HG03045 (cell line): ENCODE measurements at regions not wholly inside any gene's neighbourhood (a gene's known extent, or its start where the extent isn't known, plus 50 kb on each side); places are given as distances from the start of the nearest gene placed in this dataset.
"Not testable (repeated sequence)": the region's sequence is repeated elsewhere in the genome, so short reads cannot be mapped to it uniquely, and the experiment has no call there.

Source experiments
- ATAC-seq: cut with Tn5 transposase; IDR thresholded peaks from one replicate; pipeline ENCODE4 v1.9.1; 2021; ENCODE audit warnings: mild to moderate bottlenecking, moderate library complexity; ENCODE audit not compliant: unreplicated experiment

DNA sequence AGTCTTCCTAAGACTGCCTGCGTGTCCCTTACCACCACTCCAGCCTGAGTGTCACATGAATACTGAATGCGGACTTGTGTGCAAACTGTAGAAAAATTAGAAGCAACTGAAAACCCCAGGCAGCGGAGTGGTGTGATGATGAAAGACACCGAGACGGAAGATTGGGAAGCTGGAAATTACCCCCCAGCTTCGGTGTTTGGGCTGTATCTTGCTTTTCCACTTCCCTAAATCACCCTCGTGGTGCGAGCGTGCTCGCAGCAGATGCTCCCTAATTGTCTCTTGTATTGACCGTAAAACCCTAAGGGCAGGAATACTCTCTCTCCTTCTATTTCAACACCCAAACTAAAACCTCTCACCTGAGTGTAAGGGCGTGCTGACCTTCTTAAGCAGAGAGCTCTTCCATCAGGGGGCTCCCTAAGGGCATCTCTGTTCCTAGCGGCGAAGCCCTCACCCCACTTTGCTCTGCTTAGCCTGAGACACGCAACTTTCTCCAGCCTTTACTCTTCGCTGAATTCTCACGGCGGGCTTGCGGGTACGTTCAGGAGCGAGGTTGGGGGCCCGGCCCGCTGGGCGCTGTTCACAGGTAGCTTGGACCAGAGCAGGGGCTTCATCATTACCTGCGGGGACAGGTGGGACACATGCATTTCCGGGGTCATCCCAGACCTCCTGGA is 62.4 kb downstream of the CRYBB2 start:
- ATAC-seq, result no peak

DNA sequence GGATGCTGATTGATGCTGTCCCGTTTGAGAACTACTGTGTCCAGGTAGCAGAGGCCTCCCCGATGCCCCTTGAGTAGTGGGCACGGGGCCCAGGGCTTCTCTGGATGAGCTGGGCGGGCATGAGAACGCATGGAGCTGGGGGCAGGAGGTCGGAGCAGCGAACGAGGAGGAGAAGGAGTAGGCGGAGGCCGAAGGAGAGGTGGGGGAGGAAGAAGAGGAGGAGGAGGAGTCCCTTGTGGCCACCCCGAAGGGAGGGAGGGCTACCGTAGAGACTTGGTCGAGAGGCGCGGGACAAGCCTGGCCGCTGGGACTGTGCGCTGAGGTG is 62.9 kb downstream of the CRYBB2 start:
- ATAC-seq, result no peak

DNA sequence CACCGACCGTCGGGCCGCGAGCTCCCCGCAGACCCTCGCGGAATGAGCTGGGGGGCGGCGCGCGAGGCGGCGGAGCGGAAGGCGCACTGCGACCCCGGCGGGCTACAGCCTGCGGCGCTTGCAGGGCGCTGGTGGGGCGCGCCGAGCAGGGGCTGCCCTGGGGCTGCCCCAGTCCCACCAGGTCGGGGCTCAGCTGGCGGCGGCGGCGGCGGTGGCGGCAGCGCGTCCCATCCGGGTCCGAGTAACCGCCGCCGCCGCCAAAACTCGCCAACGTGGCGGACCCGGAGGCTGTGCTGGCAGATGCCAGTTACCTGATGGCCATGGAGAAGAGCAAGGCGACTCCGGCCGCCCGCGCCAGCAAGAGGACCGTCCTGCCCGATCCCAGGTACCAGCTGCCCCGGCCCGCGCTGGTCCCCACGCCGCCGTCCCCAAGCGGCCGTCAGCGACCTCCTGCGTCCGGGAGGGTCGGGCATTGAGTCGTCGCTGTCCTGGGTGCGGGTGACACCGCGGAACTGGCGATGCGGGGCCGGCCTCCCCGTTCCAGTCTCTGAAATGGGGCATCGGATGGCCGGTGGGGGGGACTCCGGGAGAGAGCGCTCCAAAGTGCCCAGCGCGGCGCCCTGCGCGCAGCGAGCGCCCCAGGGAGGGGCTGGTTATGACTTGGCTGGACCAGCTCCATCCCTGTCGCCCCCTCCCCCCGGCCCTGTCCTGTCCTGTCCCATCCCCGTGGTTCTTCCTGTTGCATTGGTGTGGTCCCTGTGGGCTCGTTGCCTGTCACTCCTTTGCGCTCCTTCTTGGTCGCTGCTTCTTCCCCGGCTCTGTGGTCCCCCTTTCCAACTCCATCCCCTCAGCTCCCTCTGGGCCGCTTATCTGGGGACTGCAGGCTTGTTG is 63.5 kb downstream of the CRYBB2 start:
- ATAC-seq, result no peak

DNA sequence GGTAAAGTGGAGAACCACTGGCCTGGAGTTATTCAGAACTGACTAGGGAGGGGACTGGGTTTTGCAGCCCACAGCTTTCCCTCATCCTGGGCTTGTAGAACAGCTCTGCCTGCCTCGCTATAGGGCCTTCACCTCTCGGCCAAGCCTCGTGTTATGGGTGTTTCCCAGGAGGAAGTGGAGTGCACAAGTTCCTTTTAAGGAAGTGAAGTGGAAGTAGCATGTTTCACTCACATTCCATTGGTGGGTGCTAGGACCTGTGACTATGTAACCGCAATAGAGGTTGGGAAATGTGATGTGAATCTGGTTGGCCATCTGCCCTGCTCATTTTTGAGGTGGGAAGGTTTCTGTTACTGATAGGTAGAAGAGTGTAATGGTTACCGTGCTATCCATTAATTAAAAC is 69.0 kb downstream of the CRYBB2 start:
- not testable (repeated sequence) for ATAC-seq

DNA sequence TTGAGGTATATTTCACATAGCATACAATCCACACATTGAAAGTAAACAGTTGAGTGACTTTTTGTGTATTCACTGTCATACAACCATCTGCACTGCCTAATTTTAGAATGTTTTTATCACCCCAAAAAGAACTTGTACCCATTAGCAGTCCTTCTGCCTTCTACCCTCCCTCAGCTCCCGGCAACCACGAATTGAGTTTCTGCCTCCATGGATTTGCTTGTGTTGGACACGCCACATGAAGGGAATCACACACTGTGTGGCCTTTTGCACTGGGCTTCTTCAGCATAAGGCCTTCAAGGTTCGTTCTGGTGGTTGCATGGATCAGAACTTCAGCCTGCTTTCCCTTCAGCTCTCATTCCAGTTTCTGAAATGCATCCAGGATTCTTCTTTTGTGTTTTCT is 82.5 kb downstream of the CRYBB2 start:
- not testable (repeated sequence) for ATAC-seq

DNA sequence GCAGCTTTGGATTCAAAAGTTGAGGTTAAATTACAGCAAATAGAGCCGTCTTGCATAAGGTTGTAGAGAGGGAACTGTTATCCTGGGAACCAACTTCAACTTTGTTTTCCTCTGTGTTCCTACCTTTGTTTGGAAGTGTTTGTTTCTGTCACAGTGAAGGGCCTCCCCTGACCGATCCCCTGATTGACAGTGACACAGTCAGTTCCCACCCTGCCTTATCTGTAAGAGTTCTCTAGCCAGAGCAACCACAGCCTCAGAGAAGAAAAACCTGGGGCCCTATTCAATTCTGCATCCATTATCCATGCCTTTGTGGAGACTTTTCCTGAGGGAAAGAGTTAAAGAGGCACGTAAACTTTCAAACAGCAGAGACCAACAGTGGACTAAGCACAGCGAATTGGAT is 90.1 kb downstream of the CRYBB2 start:
- not testable (repeated sequence) for ATAC-seq

DNA sequence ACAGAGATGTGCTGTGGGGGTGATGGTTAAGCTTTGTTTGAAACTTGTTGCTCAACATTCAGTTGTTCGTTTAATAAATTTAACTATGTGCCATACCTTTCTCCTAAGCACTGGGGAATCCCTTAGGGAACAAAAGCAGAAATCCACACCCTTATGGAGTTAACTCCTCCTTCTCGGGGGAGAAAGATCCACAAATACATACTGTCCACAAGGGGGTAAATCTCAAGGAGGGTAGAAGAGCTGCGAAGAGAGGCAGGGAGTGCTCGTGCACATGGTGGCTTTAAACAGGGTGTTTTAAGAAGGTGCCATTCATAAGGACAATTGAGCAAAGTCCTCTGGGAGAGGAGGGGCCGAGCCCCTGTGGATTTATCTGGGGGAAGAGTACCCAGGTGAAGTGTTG is 92.5 kb downstream of the CRYBB2 start:
- not testable (repeated sequence) for ATAC-seq

DNA sequence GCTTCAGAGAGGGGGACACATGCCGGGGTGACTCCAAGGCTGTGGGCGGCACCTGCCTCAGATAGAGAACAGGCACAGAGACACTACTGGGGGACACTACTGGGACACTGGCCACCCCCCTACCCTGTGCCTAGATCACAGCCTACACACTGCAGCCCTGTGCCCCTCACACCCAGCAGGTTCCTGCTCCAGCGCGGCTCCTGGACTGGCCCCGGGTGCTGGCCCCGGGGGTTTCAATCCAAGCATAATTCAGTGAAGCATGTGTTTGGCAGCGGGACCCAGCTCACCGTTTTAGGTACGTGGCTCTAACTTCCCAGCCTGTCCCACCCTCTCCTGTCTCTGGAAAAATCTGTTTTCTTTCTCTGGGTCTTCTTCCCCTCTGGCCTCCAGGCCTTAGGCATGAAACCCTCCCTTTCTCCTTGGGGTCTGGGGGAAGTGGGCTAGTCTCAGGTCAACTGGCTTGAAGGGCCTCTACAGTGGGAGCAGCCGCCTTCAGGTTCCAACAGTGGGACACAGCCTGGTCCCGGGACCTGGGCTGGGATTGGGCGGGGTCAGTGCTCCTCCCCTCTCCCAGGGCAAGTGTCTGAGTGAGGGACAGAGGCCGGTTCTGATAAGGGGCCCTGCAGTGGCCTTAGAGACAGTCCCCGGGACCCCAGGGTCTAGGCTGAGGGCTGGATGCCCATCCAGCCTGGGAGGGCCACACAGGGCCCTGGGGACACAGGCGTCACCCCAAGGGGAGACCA is 98.8 kb downstream of the CRYBB2 start:
- no peak for ATAC-seq

DNA sequence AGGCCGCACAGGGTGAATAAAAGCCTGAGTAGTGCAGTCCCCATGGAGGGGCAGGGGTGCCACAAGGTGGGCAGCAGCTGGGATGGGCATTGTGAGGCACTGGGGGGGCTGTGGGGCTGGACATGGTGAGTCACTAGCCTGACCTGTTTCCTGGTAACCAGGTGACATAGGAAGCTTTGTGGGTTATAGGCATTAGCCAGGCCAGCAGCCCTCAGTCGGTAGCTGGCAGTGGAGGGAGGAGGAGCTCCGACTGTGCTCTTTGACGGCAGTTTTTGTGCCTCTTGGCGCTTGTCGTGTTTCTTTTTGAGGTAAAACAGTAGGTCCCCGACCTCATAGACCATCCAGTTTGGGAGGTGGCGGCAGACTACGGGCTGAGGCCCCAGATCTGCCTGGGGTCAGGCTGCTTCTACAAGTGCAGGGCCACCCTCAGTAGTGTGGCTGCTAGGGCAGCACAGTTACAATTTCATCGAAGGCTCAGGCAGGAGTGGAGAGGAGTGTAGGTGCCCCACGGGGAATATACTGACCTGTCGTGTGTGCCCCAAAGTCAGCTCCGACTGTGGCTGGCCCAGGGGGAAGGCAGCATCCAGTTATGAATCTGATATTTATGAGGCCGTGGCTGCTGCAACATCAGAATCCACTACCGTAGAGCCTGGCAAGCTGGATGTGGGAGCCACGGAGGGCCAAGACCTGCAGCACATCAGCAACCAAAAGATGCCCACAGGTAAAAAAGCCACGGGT is 107.7 kb downstream of the CRYBB2 start:
- no peak for ATAC-seq

DNA sequence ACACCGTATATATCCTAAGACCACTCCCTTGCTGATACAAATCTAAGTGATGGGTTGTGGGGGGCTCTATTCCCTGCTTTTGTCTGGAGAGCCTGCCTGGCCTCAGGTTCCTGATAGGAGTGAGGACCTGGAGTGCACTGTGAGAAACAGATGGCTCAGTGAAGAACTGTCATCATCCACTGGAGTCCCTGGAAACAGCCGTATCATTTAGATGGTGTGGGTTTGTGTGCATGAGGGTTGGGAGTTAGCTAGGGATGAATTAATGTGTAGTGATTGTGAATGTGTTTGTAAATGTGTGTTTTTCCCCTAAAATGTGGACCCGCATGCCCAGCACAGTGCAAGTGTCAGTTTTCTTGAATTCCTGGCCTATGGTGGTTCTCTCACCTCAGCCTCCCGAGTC is 111.6 kb downstream of the CRYBB2 start:
- ATAC-seq, result no peak

DNA sequence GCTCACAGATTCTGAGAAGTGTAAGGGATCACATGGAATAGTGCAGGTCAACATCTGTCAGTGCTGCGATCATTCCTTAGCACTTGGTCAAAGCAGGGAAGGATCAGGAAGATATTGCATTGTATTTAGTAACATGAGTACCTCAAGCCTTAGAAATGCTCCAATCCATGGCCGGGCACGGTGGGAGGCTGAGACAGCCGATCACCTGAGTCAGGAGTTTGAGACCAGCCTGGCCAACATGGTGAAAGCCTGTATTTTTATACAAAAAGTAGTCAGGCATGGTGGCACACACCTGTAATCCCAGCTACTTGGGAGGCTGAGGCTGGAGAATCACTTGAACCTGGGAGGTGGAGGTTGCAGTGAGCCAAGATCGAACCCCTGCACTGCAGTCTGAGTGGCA is 112.5 kb downstream of the CRYBB2 start:
- not testable (repeated sequence) for ATAC-seq

DNA sequence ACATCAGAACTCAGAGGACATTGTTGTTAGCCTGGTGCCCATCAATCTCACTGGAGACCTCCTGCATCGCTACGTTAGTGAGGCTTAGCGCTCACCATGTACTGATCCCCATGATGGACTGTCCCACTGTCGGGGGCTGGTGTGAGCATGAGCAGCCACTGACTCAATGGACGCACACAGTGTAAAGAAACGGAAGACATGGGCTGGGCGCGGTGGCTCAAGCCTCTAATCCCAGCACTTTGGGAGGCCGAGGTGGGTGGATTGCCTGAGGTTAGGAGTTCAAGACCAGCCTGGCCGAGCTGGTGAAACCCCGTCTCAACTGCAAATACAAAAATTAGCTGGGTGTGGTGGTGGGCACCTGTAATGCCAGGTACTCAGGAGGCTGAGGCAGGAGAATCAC is 112.9 kb downstream of the CRYBB2 start:
- no peak for ATAC-seq

DNA sequence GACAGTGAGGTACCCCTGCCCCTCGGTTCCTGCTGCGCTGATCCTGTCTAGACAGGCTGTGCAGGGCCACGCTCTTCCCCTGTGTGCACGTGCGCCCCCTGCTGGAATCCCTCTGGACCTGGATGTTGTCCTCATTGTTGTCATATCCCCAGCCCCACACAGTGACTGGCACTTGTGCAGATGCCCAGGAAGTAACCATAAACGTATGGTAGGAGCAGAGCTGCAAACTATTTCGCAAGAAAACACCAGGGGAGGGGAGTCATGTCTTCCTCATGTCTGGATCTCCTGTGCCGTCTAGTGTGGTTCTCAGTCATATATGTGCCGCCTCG is 114.7 kb downstream of the CRYBB2 start:
- no peak for ATAC-seq

DNA sequence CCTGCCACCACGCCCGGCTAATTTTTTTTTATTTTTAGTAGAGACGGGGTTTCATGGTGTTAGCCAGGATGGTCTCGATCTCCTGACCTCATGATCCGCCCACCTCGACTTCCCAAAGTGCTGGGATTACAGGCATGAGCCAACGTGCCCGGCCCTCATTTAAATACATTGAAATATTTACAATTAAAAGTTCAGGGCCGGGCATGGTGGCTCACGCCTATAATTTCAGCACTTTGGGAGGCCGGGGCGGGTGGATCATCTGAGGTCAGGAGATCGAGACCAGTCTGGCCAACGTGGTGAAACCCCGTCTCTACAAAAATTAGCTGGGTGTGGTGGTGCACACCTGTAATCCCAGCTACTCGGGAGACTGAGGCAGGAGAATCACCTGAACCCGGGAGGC is 115.2 kb downstream of the CRYBB2 start:
- ATAC-seq, result not testable (repeated sequence)

DNA sequence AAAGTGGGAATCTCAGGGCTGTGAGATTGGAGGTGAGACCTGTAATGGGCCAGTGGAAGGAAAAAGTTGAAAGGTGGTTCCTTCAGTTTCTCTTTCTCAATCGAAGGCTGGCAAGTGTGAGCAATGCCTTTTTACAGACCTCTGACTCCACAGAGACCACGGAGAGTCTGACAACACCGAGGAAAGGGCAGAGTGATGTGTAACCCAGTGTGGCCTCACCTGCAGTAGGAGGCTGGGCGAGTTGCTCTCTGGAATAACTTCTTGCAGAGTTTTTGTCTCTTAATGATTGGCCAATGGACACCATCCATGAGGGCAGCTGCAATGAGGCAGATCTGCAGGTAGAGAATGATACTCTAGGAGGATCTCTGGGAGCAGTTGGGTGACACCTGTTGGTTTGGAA is 115.8 kb downstream of the CRYBB2 start:
- ATAC-seq, result not testable (repeated sequence)

DNA sequence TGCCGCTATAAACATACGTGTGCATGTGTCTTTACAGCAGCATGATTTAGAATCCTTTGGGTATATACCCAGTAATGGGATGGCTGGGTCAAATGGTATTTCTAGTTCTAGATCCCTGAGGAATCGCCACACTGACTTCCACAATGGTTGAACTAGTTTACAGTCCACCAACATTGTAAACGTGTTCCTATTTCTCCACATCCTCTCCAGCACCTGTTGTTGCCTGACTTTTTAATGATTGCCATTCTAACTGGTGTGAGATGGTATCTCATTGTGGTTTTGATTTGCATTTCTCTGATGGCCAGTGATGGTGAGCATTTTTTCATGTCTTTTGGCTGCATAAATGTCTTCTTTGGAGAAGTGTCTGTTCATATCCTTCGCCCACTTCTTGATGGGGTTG is 121.1 kb downstream of the CRYBB2 start:
- ATAC-seq, result not testable (repeated sequence)

DNA sequence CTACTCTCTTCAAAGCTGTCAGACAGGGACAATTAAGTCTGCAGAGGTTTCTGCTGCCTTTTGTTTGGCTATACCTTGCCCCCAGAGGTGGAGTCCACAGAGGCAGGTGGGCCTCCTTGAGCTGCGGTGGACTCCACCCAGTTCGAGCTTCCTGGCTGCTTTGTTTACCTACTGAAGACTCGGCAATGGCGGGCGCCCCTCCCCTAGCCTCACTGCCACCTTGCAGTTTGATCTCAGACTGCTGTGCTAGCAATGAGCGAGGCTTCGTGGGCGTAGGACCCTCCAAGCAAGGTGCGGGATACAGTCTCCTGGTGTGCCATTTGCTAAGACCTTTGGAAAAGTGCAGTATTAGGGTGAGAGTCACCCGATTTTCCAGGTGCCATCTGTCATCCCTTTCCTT is 124.9 kb downstream of the CRYBB2 start:
- not testable (repeated sequence) for ATAC-seq

DNA sequence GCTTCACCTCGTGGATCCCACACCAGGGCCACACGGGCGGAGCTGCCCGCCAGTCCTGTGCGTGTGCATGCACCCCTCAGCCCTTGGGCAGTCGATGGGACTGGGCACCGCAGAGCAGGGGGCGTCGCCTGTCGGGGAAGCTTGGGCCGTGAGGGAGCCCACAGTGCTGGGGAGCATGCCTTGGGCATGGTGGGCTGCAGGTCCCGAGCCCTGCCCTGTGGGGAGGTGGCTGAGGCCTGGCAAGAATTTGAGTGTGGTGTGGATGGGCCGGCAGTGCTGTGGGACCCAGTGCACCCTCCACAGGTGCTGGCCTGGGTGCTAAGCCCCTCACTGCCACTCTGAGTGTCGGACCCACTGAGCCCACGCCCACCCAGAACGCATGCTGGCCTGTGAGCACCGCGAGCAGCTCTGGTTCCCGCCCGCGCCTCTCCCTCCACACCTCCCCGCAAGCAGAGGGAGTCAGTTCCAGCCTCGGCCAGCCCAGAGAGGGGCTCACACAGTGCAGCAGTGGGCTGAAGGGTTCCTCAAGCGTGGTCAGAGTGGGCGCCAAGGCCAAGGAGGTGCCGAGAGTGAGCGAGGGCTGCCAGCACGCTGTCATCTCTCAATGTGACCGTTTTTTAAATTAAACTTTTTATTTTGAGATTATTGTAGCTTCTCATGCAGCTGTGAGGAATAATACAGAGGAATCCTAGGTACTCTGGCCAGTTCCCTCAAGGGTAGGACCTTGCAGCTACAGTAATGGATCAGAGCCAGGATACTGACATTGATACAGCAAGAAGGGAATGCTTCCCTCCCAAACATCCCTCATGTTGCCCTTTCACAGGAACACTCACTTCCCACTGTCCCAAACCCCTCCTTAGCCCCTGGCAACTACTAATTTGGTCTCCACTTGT is 127.7 kb downstream of the CRYBB2 start:
- ATAC-seq, result no peak

DNA sequence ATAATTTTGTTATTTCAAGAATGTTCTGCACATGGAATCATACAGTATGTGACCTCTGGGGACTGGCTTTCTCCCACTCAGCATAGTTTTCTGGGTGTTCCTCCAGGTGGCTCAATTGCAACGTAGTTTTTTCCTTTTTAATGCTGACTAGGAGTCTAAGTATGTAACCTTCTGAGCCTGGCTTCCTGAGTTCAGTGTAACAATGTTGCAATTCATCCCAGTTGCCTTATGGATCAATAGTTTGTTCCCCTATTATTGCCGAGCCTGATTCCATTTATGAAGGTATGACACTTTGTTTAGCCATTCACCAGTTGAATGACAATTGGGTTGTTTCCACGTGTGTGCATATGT is 128.3 kb downstream of the CRYBB2 start:
- ATAC-seq, result no peak

DNA sequence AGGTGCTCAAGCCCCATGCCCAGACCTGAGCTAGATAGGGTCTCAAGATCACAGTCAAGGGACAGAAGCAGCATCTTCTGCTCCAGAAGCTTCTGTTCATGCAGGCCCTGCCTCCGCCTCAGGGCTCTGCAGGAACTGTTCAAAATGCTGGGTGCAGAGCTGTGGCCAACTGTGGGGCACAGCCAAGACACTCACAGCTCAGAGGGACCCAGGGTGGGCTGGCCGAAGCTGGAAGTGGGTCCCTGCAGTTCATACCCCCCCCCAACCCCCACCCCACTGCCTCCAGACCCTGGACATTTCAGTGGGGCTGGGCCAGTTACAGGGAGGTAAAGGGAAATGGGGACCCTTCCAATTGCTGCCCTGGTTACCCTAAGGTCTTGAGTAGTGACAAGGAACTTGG is 129.0 kb downstream of the CRYBB2 start:
- ATAC-seq, result no peak
